Vagina (tissue), 2 donors: ENCODE measurements at regions not wholly inside any gene's neighbourhood (a gene's known extent, or its start where the extent isn't known, plus 50 kb on each side); places are given as distances from the start of the nearest gene placed in this dataset.

Experiments
- CTCF ChIP-seq, 3 experiments: fragments of 450-650 bp in 2 of 3; fragments of 200-600 bp in 1 of 3; sonication (generic) in 1 of 3; IDR thresholded peaks; one replicate each; pipeline ENCODE4 v1.5.1; 2017 to 2019; ENCODE audit warnings: antibody characterized with exemption in 3 of 3, mild to moderate bottlenecking in 2 of 3, moderate library complexity in 2 of 3
- POLR2A ChIP-seq, 2 donors: fragments of 450-650 bp; IDR thresholded peaks; one replicate each; pipeline ENCODE4 v1.6.1; 2017; ENCODE audit warnings: antibody characterized with exemption in 2 of 2, mild to moderate bottlenecking in 2 of 2, moderate library complexity in 2 of 2
- POLR2AphosphoS5 ChIP-seq, 2 donors: sonication (generic); formaldehyde crosslinking; IDR thresholded peaks; one replicate each; pipeline ENCODE4 v1.9.0; 2017; ENCODE audit warnings: antibody characterized with exemption in 2 of 2, mild to moderate bottlenecking in 2 of 2, low read depth in 1 of 2; ENCODE audit not compliant: insufficient read depth in 1 of 2

- TF ChIP-seq CTCF (IDR thresholded peaks at IDR 0.05): no peak
- no peak for TF ChIP-seq POLR2AphosphoS5 (IDR thresholded peaks at IDR 0.05; ENCODE audit: insufficient read depth in 1 of 2, low read depth in 1 of 2)
- no peak for TF ChIP-seq POLR2A (IDR thresholded peaks at IDR 0.05)
Observed at GRCh38 chr11:36953976-36954375, 355.9 kb upstream of the RAG2 start.
